DND-41 (cell line): ENCODE measurements at regions not wholly inside any gene's neighbourhood (a gene's known extent, or its start where the extent isn't known, plus 50 kb on each side); places are given as distances from the start of the nearest gene placed in this dataset.

ENCODE experiments used
- CTCF ChIP-seq: IDR thresholded peaks from 2 replicates; pipeline ENCODE4 v1.5.1; 2012; ENCODE audit warnings: borderline replicate concordance, low read length, moderate library complexity, mild to moderate bottlenecking; ENCODE audit not compliant: poor library complexity, severe bottlenecking; ENCODE audit errors: extremely low read depth
- EZH2 ChIP-seq: IDR thresholded peaks from 3 replicates; pipeline ENCODE4 v1.6.1; 2012; ENCODE audit warnings: borderline replicate concordance, low read depth, mild to moderate bottlenecking, moderate library complexity, low read length, inconsistent platforms; ENCODE audit not compliant: severe bottlenecking

GRCh38 chr6:9986273-9986672 is 428.6 kb downstream of the TFAP2A start:
- no peak for TF ChIP-seq CTCF
- TF ChIP-seq EZH2 = no peak
